GM13977 (cell line): ENCODE measurements at regions not wholly inside any gene's neighbourhood (a gene's known extent, or its start where the extent isn't known, plus 50 kb on each side); places are given as distances from the start of the nearest gene placed in this dataset.

Experiments
- DNase-seq: peaks from one replicate; pipeline ENCODE4 v3.0.0; 2012; ENCODE audit warnings: low spot score
- in situ Hi-C: fragments of 300-500 bp; cut with MboI; formaldehyde crosslinking; loops from one replicate; pipeline ENCODE4 v1.12.0; 2022; ENCODE audit warnings: low sequenced_read_pairs, low pct_unique_long_range_greater_than_20kb, mixed read lengths, inconsistent platforms; ENCODE audit not compliant: unreplicated experiment
- TF ChIP-seq, protein P1 (sequence below): IDR thresholded peaks from 2 replicates; pipeline ENCODE4 v1.5.1; 2012; ENCODE audit warnings: mild to moderate bottlenecking, control low read depth; ENCODE audit not compliant: insufficient read depth; ENCODE audit errors: extremely low read depth, missing control alignments

DNA sequence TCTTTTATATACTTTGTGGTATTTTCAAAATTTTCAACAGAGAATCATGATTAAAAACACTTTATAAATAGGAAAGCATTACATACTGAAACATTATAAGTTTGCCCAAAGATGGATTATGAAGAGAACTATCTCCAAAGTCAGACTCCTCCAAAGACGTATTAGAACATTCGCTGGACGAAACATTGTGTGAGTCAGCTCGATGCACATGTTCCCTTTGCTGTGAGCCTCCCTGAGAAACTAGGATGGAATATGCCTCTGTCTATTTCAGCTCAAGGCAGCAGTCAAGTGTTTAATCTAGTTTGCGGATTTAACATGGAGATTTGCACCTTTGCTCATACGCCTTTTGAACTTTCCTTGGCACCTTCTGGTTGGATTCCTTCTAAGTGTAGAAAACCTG is 92.2 kb upstream of the NCKAP5 start:
- TF ChIP-seq, protein P1, sequence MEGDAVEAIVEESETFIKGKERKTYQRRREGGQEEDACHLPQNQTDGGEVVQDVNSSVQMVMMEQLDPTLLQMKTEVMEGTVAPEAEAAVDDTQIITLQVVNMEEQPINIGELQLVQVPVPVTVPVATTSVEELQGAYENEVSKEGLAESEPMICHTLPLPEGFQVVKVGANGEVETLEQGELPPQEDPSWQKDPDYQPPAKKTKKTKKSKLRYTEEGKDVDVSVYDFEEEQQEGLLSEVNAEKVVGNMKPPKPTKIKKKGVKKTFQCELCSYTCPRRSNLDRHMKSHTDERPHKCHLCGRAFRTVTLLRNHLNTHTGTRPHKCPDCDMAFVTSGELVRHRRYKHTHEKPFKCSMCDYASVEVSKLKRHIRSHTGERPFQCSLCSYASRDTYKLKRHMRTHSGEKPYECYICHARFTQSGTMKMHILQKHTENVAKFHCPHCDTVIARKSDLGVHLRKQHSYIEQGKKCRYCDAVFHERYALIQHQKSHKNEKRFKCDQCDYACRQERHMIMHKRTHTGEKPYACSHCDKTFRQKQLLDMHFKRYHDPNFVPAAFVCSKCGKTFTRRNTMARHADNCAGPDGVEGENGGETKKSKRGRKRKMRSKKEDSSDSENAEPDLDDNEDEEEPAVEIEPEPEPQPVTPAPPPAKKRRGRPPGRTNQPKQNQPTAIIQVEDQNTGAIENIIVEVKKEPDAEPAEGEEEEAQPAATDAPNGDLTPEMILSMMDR = no peak
- in situ Hi-C loops = no loop called here
- no peak for DNase-seq

DNA sequence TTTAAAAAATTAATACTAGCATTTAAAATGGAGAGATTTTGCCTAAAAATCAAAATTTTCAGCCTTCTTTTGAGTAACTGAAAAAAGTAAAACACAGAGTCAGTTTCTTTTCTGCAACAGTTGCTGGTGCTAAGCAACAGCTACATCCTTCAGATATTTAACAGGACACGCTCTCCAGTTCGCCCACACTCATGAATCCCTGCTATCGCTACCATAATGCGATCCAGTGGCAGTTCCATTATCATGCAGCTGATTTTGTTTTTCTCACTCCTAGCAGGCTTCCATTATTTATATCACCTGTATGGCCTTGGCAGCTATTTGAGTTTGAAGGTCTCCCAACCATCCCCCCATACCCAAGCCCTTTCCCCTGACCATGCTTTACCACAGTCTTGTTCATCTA is 93.1 kb upstream of the NCKAP5 start:
- in situ Hi-C loops = no loop called here
- TF ChIP-seq, protein P1 = no peak
- DNase-seq = no peak

DNA sequence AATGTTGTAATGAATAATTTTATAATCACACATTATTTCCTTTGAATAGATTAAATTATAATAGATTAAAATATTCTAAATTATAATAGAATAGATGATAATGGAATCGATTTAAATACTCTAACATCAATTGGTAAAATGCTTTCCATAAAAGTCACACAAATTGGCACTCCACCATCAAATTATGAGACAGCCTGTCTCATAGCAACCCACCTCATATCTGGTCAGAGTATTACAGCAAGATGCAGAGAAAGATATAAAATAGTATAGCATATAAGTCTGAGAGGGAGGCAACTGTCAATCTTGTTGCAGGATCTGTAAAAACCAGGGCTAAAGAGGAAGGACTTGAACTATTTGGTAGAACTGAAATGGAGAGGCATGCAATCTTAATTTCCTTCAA is 98.4 kb upstream of the NCKAP5 start:
- no peak for DNase-seq
- in situ Hi-C loops = no loop called here
- TF ChIP-seq, protein P1 = no peak

DNA sequence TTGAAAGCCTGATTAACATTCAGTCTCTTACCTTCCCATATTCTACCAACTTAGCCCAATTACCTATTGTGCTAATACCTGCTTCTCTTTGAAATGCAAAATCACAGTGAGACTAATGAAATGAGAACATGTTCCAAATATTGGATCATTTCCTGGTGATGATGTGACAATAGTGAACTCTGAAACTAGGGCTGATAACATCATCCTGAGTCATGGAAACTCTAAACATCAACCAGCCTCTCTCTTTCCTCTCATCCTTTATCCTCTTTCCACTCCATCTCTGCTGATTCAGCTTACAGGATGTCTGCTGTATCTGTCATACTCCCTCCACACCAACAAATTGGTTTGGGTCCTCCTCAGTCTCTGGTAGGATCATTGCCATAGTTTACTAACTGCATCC is 98.8 kb upstream of the NCKAP5 start:
- in situ Hi-C loops = no loop called here
- TF ChIP-seq, protein P1 = no peak
- no peak for DNase-seq

DNA sequence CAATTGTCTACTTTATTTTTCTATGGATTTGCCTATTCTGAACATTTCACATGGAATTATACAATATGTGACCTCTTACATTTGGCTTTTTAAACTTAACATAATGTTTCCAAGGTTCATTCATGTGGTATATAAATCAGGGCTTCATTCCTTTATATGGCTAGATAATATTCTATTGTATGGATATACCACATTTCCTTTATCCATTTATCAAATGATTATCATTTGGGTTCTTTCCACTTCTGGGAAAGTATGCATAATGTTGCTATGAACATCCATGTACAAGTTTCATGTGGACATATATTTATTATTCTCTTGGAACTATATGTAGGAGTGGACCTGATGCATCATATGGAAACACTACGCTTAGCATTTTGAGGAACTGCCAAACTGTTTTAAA is 99.7 kb upstream of the NCKAP5 start:
- TF ChIP-seq, protein P1 = no peak
- DNase-seq = no peak
- in situ Hi-C loops = no loop called here

DNA sequence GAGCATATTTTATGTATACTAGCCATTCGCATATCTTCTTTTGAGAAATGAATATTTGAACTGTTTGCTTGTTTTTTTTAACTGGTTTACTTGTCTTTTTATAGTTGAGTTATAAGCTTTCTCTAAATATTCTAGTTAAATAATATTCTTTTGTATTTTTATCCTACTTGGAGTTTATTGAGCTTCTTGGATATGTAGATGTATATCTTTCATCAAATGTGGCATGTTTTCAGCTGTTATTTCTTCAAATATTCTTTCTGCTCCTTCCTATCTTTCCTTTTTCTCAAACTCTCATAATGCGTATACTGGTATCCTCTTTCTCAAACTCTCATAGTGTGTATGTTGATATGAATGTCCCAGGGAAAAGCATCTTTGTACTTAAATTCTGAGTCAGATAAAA is 100.3 kb upstream of the NCKAP5 start:
- in situ Hi-C loops = no loop called here
- TF ChIP-seq, protein P1 = no peak
- DNase-seq = no peak

DNA sequence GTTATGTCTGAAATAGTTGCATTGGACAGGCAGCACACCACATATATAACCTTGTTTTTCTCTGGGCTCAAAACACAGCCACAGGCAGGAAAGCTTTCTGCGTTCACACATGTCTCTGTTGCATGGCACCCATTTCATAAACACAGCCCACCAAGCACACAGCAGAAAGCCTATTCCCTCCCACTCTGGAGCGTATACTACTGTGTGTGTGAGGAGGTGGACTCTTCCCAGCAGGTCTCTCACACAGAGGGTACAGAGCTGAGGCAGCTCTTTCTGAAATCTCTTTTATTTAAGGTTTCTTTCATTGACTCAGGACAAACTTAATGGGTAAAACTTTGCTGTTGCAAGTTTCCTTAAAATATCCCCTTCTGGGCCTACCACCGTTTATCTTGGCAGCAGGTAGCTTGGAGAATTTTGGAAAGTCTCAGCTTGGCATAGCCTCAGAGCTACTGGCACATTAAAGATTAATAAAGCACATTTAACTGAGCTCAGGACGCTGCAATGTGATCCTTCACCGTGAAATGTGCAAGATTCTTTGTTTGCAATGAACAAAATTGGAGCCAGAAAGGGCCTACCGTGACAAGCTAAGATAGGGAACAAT is 105.1 kb upstream of the NCKAP5 start:
- TF ChIP-seq, protein P1 = no peak
- no peak for DNase-seq
- in situ Hi-C loops = no loop called here
